ENCODE measurements at regions not wholly inside any gene's neighbourhood (a gene's known extent, or its start where the extent isn't known, plus 50 kb on each side); places are given as distances from the start of the nearest gene placed in this dataset.

- DNase-seq: no peak
Measured at GRCh38 chr20:60950561-60950960, 301.5 kb upstream of the CDH4 start.

GRCh38 chr20:60950974-60951373, 301.1 kb upstream of the CDH4 start:
- DNase-seq: no peak

- DNase-seq: no peak
Measured at GRCh38 chr20:60952861-60953260, 299.2 kb upstream of the CDH4 start.

GRCh38 chr20:60953321-60953720, 298.7 kb upstream of the CDH4 start:
- DNase-seq: no peak

- no peak for DNase-seq
Measured at GRCh38 chr20:60955706-60956105, 296.4 kb upstream of the CDH4 start.

- no peak for DNase-seq
Measured at GRCh38 chr20:60956194-60956593, 295.9 kb upstream of the CDH4 start.

- no peak for DNase-seq
Measured at GRCh38 chr20:60957621-60958020, 294.4 kb upstream of the CDH4 start.

GRCh38 chr20:60959971-60960370, 292.1 kb upstream of the CDH4 start:
- DNase-seq: no peak

- no peak for DNase-seq
Measured at GRCh38 chr20:60960500-60960899, 291.6 kb upstream of the CDH4 start.

GRCh38 chr20:60961551-60961950, 290.5 kb upstream of the CDH4 start:
- DNase-seq: no peak

- DNase-seq: no peak
Measured at GRCh38 chr20:60962367-60963045, 289.6 kb upstream of the CDH4 start.

- DNase-seq: no peak
Measured at GRCh38 chr20:60963146-60963545, 288.9 kb upstream of the CDH4 start.

GRCh38 chr20:60964911-60965310, 287.1 kb upstream of the CDH4 start:
- no peak for DNase-seq

- DNase-seq: no peak
Measured at GRCh38 chr20:60966031-60966430, 286.0 kb upstream of the CDH4 start.

GRCh38 chr20:60966766-60967165, 285.3 kb upstream of the CDH4 start:
- DNase-seq: no peak

- DNase-seq: no peak
Measured at GRCh38 chr20:60967431-60968316, 284.4 kb upstream of the CDH4 start.

GRCh38 chr20:60968853-60969720, 283.0 kb upstream of the CDH4 start:
- no peak for DNase-seq

GRCh38 chr20:60970601-60971000, 281.5 kb upstream of the CDH4 start:
- no peak for DNase-seq

GRCh38 chr20:60974022-60974421, 278.0 kb upstream of the CDH4 start:
- no peak for DNase-seq

- no peak for DNase-seq
Measured at GRCh38 chr20:60974441-60974945, 277.6 kb upstream of the CDH4 start.

- DNase-seq: no peak
Measured at GRCh38 chr20:60976139-60976538, 275.9 kb upstream of the CDH4 start.

- no peak for DNase-seq
Measured at GRCh38 chr20:60976913-60977312, 275.1 kb upstream of the CDH4 start.

- DNase-seq: no peak
Measured at GRCh38 chr20:60977901-60978300, 274.2 kb upstream of the CDH4 start.
